Pancreas (tissue), 10 donors: ENCODE measurements at regions not wholly inside any gene's neighbourhood (a gene's known extent, or its start where the extent isn't known, plus 50 kb on each side); places are given as distances from the start of the nearest gene placed in this dataset.

Source experiments
- ATAC-seq, 4 donors: fragments of 200-7000 bp; cut with Tn5 transposase; one replicate each; pipeline versions ENCODE4 v1.8.0 to v1.9.1; 2020; ENCODE audit warnings: mild to moderate bottlenecking in 4 of 4, moderate library complexity in 4 of 4
- DNase-seq, 6 donors: peaks; one replicate each; pipeline ENCODE4 v3.0.0-alpha.2; 2020
- FAIRE-seq: peaks from 2 replicates; lab custom pipeline; 2012; peaks lifted over from hg19 to GRCh38; lab: Jason Lieb, UNC
- H3K27ac ChIP-seq, 4 donors: fragments of 200-600 bp; sonication (generic); 1 replicate in 3 of 4; 2 replicates in 1 of 4; pipeline versions ENCODE4 v1.5.0 to v1.8.0; 2020
- H3K27me3 ChIP-seq, 4 donors: fragments of 200-600 bp; one replicate each; pipeline ENCODE4 v1.8.0; 2021
- H3K36me3 ChIP-seq, 3 donors: fragments of 200-600 bp; sonication (generic) in 1 of 3; one replicate each; pipeline versions ENCODE4 v1.5.0 to v1.8.0; 2020 to 2021
- H3K4me1 ChIP-seq, 3 donors: fragments of 200-600 bp; one replicate each; pipeline ENCODE4 v1.8.0; 2021
- H3K4me3 ChIP-seq, 4 donors: fragments of 200-600 bp; sonication (generic) in 2 of 4; one replicate each; pipeline versions ENCODE4 v1.5.0 to v1.8.0; 2020 to 2021
- H3K9me3 ChIP-seq, 4 donors: fragments of 200-600 bp; one replicate each; pipeline ENCODE4 v1.8.0; 2021
- CTCF ChIP-seq, 4 donors: fragments of 200-600 bp; sonication (generic) in 3 of 4; IDR thresholded peaks; one replicate each; pipeline versions ENCODE4 v1.5.0 to v1.8.0; 2021; ENCODE audit warnings: antibody characterized with exemption in 4 of 4
- WGBS, 2 donors: extraction: QIAGEN DNeasy Blood & Tissue Kit; methylation state at CpG; one replicate each; pipeline ENCODE4 v1.1.7; 2013; 5-methylcytosine and 5-hydroxymethylcytosine counted together
- intact Hi-C, 3 donors: fragments of 100-400 bp; cut with DNase I; formaldehyde crosslinking; loops; one replicate each; pipeline versions ENCODE4 v1.11.1 to v1.14.2; 2022
- donor health status: healthy with polysubstance abuse.
- donor health status: DM: no; HTN: no; CAD: no; lungs with moderate emphysema.
- donor health status: DM: no; HTN: no; CAD: no.
- donor health status: control.
- donor health status: control.
- donor health status: Bipolar disorder and iron deficiency.
- donor health status: DM: yes; HTN: yes; CAD: no.
- donor health status: DM: no; HTN: no; CAD: no.
- donor health status: DM: no; HTN: no; CAD: no.
- donor health status: DM: yes; HTN: yes; CAD: no.

GRCh38 chr1:207241164-207241934 lies 80.1 kb upstream of the CD55 start:
- intact Hi-C loops: no loop called here
- 58 to 61% methylated on average over 5 of the region's 5 CpGs for WGBS, 2 donors
- H3K4me3 ChIP-seq: no peak overlapping the region
- DNase-seq (no peak), ATAC-seq (peak in 2 of 4 donors; percentile 11 to 40), FAIRE-seq (no peak)
- H3K27ac ChIP-seq: peak overlapping the region in 1 of 4 donors; percentile 1
- H3K9me3 ChIP-seq: no peaks in the 10 kb centered on the region
- H3K36me3 ChIP-seq: no peaks in the 10 kb centered on the region
- H3K4me1 ChIP-seq: peaks cover 0 to 6% (median 0%) of the 10 kb centered on the region in 3 donors
- no peaks in the 10 kb centered on the region for H3K27me3 ChIP-seq
- no peak for TF ChIP-seq CTCF (IDR thresholded peaks at IDR 0.05)

- WGBS, 2 donors: 78 to 82% methylated on average over 8 of the region's 8 CpGs
- peaks cover 0 to 6% (median 0%) of the 10 kb centered on the region in 3 donors for H3K4me1 ChIP-seq
Measured at GRCh38 chr1:207243442-207244408, 77.8 kb upstream of the CD55 start.

GRCh38 chr1:207244409-207244801 lies 77.1 kb upstream of the CD55 start:
- Histone ChIP-seq H3K9me3 (no peaks in the 10 kb centered on the region), H3K27me3 (no peaks in the 10 kb centered on the region), H3K4me1 (peaks cover 0 to 6% (median 0%) of the 10 kb centered on the region in 3 donors), H3K27ac (no peak overlapping the region), H3K36me3 (no peaks in the 10 kb centered on the region), H3K4me3 (no peak overlapping the region)
- intact Hi-C loops: no loop called here
- no peak for TF ChIP-seq CTCF (IDR thresholded peaks at IDR 0.05)
- WGBS, 2 donors: 81 to 83% methylated on average over 6 of the region's 6 CpGs
- DNase-seq (no peak), FAIRE-seq (no peak), ATAC-seq (no peak)

More at GRCh38 chr1:207243442-207244408, 77.8 kb upstream of the CD55 start:
- no peak for TF ChIP-seq CTCF (IDR thresholded peaks at IDR 0.05)
- Histone ChIP-seq H3K27me3 (no peaks in the 10 kb centered on the region), H3K27ac (no peak overlapping the region), H3K4me3 (no peak overlapping the region), H3K36me3 (no peaks in the 10 kb centered on the region), H3K9me3 (no peaks in the 10 kb centered on the region)
- FAIRE-seq: no peak
- no peak for DNase-seq
- no peak for ATAC-seq
- intact Hi-C loops: no loop called here

GRCh38 chr1:207245124-207245523 lies 76.4 kb upstream of the CD55 start:
- no peak for FAIRE-seq

More at GRCh38 chr1:207245124-207245523, 76.4 kb upstream of the CD55 start:
- no peaks in the 10 kb centered on the region for H3K27me3 ChIP-seq
- intact Hi-C loops: no loop called here
- H3K4me1 ChIP-seq: peaks cover 0 to 6% (median 0%) of the 10 kb centered on the region in 3 donors
- no peak for ATAC-seq
- WGBS, 2 donors: 69% methylated on average over 2 of the region's 2 CpGs
- no peak for DNase-seq
- H3K36me3 ChIP-seq: no peaks in the 10 kb centered on the region
- H3K4me3 ChIP-seq: no peak overlapping the region
- H3K9me3 ChIP-seq: no peaks in the 10 kb centered on the region
- H3K27ac ChIP-seq: no peak overlapping the region
- no peak for TF ChIP-seq CTCF (IDR thresholded peaks at IDR 0.05)
